ENCODE measurements at regions not wholly inside any gene's neighbourhood (a gene's known extent, or its start where the extent isn't known, plus 50 kb on each side); places are given as distances from the start of the nearest gene placed in this dataset.

GRCh38 chr4:170270628-170271027, 180.9 kb upstream of the AADAT start:
- ATAC-seq (no peak), DNase-seq (no peak)
- intact Hi-C loops (cut with DNase I): no loop called here
- no peaks in the 10 kb centered on the region for H3K4me1 ChIP-seq
- H3K4me3 ChIP-seq: no peak overlapping the region
- H3K27ac ChIP-seq: no peak overlapping the region
- TF ChIP-seq, protein P1, sequence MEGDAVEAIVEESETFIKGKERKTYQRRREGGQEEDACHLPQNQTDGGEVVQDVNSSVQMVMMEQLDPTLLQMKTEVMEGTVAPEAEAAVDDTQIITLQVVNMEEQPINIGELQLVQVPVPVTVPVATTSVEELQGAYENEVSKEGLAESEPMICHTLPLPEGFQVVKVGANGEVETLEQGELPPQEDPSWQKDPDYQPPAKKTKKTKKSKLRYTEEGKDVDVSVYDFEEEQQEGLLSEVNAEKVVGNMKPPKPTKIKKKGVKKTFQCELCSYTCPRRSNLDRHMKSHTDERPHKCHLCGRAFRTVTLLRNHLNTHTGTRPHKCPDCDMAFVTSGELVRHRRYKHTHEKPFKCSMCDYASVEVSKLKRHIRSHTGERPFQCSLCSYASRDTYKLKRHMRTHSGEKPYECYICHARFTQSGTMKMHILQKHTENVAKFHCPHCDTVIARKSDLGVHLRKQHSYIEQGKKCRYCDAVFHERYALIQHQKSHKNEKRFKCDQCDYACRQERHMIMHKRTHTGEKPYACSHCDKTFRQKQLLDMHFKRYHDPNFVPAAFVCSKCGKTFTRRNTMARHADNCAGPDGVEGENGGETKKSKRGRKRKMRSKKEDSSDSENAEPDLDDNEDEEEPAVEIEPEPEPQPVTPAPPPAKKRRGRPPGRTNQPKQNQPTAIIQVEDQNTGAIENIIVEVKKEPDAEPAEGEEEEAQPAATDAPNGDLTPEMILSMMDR (IDR thresholded peaks at IDR 0.05): no peak
- H3K27me3 ChIP-seq: no peaks in the 10 kb centered on the region
- H3K36me3 ChIP-seq: no peaks in the 10 kb centered on the region
- H3K9me3 ChIP-seq: no peaks in the 10 kb centered on the region

DNA sequence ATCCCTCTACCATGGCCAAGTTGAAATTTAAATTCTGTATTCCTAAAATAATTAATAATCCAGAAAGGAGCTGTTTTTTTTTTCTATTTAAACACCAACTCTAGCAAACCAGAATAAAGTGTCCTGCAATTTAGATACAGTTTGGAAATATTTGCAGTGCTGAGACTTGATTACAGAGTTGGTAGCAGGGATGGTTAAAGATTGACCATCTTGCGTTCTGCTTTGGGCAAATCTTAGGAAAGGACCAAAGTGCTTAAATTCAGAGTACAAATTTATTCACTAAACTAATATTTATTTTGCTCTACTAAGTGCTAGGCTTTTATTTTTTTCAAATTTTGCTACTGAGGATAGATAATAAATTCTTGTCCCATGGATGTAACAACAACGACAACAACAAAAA, 180.2 kb upstream of the AADAT start:
- Histone ChIP-seq H3K27me3 (no peaks in the 10 kb centered on the region), H3K4me1 (no peaks in the 10 kb centered on the region), H3K9me3 (no peaks in the 10 kb centered on the region), H3K36me3 (no peaks in the 10 kb centered on the region), H3K4me3 (no peak overlapping the region), H3K27ac (no peak overlapping the region)
- intact Hi-C loops (cut with DNase I): no loop called here
- ATAC-seq (no peak), DNase-seq (no peak)
- TF ChIP-seq, protein P1 (IDR thresholded peaks at IDR 0.05): no peak

DNA sequence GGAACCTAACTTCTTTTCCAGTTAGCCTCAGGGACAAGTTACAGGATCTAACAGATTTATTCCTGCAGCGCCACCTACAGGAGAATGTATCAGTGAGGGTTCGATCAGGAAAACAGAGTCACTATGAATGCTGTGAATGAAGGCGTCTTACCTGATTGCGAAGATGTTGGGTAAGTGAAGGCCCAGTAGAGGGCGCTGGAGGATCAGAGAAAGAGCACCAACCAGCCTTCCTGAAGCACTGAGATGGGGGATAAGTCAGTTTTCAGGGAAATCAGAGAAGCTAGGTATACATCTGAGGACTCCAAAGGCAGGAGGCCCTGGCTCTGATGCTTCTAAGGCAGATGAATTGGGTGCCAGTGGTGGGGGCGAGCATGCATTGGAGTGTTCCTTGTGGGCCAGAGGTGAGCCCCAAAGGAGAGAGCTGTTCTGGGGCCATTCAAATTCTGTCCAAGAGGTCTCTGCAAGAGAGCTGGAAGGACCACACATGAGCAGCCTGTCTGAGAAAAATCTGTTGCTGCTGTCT, 169.9 kb upstream of the AADAT start:
- H3K27ac ChIP-seq: no peak overlapping the region
- H3K4me1 ChIP-seq: no peaks in the 10 kb centered on the region
- no peak overlapping the region for H3K4me3 ChIP-seq
- ATAC-seq: peak; percentile 98
- H3K36me3 ChIP-seq: no peaks in the 10 kb centered on the region
- DNase-seq: peak; percentile 67
- no peaks in the 10 kb centered on the region for H3K27me3 ChIP-seq
- intact Hi-C loops (cut with DNase I): no loop called here
- H3K9me3 ChIP-seq: no peaks in the 10 kb centered on the region
- TF ChIP-seq, protein P1 (IDR thresholded peaks at IDR 0.05): peak; percentile 67

DNA sequence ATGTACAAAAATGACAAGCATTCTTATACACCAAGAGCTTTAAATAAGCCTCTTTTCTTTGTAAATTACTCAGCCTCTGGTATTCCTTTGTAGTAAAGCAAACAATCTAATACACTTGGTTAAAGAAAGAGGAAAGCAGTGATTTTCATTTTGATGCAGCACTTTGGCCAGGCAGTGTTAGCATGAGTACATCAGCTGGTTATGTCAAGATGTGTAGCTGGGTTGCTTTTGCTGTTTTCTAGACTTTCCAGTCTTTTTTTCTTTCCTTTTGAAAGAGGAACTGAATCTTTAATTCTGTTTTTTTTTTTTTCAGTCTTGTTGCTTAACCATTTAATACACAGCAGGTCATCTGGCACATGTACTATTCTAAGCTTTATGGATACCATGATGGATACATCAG, 167.1 kb upstream of the AADAT start:
- H3K27me3 ChIP-seq: no peaks in the 10 kb centered on the region
- TF ChIP-seq, protein P1 (IDR thresholded peaks at IDR 0.05): no peak
- intact Hi-C loops (cut with DNase I): no loop called here
- H3K27ac ChIP-seq: no peak overlapping the region
- H3K4me3 ChIP-seq: no peak overlapping the region
- no peak for DNase-seq
- ATAC-seq: no peak
- no peaks in the 10 kb centered on the region for H3K36me3 ChIP-seq
- H3K4me1 ChIP-seq: no peaks in the 10 kb centered on the region
- no peaks in the 10 kb centered on the region for H3K9me3 ChIP-seq

GRCh38 chr4:170248576-170248975, 158.8 kb upstream of the AADAT start:
- Histone ChIP-seq H3K4me1 (no peaks in the 10 kb centered on the region), H3K36me3 (no peaks in the 10 kb centered on the region), H3K27ac (no peak overlapping the region), H3K9me3 (no peaks in the 10 kb centered on the region), H3K27me3 (no peaks in the 10 kb centered on the region), H3K4me3 (no peak overlapping the region)
- intact Hi-C loops (cut with DNase I): no loop called here
- DNase-seq: no peak
- ATAC-seq: no peak
- TF ChIP-seq, protein P1 (IDR thresholded peaks at IDR 0.05): no peak

- intact Hi-C loops (cut with DNase I): no loop called here
- TF ChIP-seq, protein P1 (IDR thresholded peaks at IDR 0.05): no peak
- Histone ChIP-seq H3K27me3 (no peaks in the 10 kb centered on the region), H3K4me3 (no peak overlapping the region), H3K9me3 (no peaks in the 10 kb centered on the region), H3K4me1 (no peaks in the 10 kb centered on the region), H3K27ac (no peak overlapping the region), H3K36me3 (no peaks in the 10 kb centered on the region)
- no peak for DNase-seq
- ATAC-seq: no peak
Measured at GRCh38 chr4:170248029-170248428, 158.3 kb upstream of the AADAT start.
